Left lung (tissue), 4 donors: ENCODE measurements at regions not wholly inside any gene's neighbourhood (a gene's known extent, or its start where the extent isn't known, plus 50 kb on each side); places are given as distances from the start of the nearest gene placed in this dataset.

ENCODE experiments used
- ATAC-seq: fragments of 200-7000 bp; cut with Tn5 transposase; one replicate; pipeline ENCODE4 v1.9.1; 2020; ENCODE audit warnings: moderate library complexity
- DNase-seq, 4 donors: peaks; one replicate each; pipeline ENCODE4 v3.0.0-alpha.2; 2013 to 2020
- H3K27ac ChIP-seq, 2 donors: fragments of 200-600 bp; sonication (generic) in 1 of 2; one replicate each; pipeline versions ENCODE4 v1.5.0 to v1.8.0; 2020 to 2021
- H3K27me3 ChIP-seq, 2 donors: fragments of 200-600 bp; sonication (generic) in 1 of 2; one replicate each; pipeline versions ENCODE4 v1.5.0 to v1.8.0; 2020 to 2021
- H3K36me3 ChIP-seq, 2 donors: fragments of 200-600 bp; sonication (generic) in 1 of 2; one replicate each; pipeline versions ENCODE4 v1.5.0 to v1.8.0; 2020 to 2021
- H3K4me1 ChIP-seq, 2 donors: fragments of 200-600 bp; one replicate each; pipeline ENCODE4 v1.8.0; 2021
- H3K4me3 ChIP-seq, 2 donors: fragments of 200-600 bp; sonication (generic) in 1 of 2; one replicate each; pipeline versions ENCODE4 v1.5.0 to v1.8.0; 2020 to 2021; ENCODE audit warnings: mild to moderate bottlenecking in 1 of 2
- H3K9me3 ChIP-seq, 2 donors: fragments of 200-600 bp; sonication (generic) in 1 of 2; one replicate each; pipeline versions ENCODE4 v1.5.0 to v1.8.0; 2020 to 2021
- intact Hi-C, 2 donors: fragments of 100-400 bp; cut with DNase I; formaldehyde crosslinking; loops; one replicate each; pipeline versions ENCODE4 v1.11.2 to v1.14.2; 2022
- TF ChIP-seq, protein P1 (sequence below), 2 donors: fragments of 200-600 bp; sonication (generic) in 1 of 2; IDR thresholded peaks; one replicate each; pipeline versions ENCODE4 v1.5.0 to v1.8.0; 2021; ENCODE audit warnings: antibody characterized with exemption in 2 of 2
- donor health status: DM: no; HTN: yes; CAD: no.
- donor health status: DM: no; HTN: no; CAD: no.

DNA sequence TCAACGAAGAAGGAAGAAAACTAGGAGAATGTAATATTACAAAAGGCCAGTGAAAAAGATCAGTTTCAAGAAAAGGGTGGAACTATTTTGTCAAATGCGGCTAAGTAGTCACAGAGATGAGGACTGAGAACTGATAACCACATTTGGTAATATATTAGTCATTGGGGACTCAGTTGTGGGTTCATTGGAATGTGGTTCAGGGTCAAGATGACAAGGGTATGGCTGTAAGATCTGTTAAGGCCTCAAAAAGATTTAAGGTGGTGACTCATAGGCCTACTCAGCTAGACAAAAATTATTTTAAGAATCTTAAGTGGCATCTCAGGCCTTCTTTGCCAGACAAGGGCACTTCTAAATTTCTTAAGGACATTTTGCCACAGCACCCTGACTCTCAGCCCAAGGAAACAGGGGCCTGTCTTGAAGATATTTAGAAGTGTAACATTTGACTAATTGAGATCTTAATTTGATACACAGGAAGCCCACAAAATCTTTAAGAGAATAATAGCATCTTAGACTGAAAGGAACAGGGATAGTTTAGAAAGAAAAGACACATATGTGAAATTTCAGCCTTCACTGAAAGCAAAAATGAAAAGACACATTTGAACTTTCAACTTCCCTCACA is 81.3 kb downstream of the STRADB start:
- no peaks in the 10 kb centered on the region for H3K27me3 ChIP-seq
- no peaks in the 10 kb centered on the region for H3K4me1 ChIP-seq
- intact Hi-C loops: no loop called here
- H3K27ac ChIP-seq: no peak overlapping the region
- no peak for DNase-seq
- TF ChIP-seq, protein P1, sequence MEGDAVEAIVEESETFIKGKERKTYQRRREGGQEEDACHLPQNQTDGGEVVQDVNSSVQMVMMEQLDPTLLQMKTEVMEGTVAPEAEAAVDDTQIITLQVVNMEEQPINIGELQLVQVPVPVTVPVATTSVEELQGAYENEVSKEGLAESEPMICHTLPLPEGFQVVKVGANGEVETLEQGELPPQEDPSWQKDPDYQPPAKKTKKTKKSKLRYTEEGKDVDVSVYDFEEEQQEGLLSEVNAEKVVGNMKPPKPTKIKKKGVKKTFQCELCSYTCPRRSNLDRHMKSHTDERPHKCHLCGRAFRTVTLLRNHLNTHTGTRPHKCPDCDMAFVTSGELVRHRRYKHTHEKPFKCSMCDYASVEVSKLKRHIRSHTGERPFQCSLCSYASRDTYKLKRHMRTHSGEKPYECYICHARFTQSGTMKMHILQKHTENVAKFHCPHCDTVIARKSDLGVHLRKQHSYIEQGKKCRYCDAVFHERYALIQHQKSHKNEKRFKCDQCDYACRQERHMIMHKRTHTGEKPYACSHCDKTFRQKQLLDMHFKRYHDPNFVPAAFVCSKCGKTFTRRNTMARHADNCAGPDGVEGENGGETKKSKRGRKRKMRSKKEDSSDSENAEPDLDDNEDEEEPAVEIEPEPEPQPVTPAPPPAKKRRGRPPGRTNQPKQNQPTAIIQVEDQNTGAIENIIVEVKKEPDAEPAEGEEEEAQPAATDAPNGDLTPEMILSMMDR (IDR thresholded peaks at IDR 0.05): no peak
- ATAC-seq: peak; percentile 78
- H3K9me3 ChIP-seq: peaks cover 0 to 26% of the 10 kb centered on the region in 2 donors
- no peak overlapping the region for H3K4me3 ChIP-seq
- no peaks in the 10 kb centered on the region for H3K36me3 ChIP-seq
